HT-29 (cell line): ENCODE measurements at regions not wholly inside any gene's neighbourhood (a gene's known extent, or its start where the extent isn't known, plus 50 kb on each side); places are given as distances from the start of the nearest gene placed in this dataset.

ENCODE experiments used
- DNase-seq: peaks from one replicate; pipeline ENCODE4 v3.0.0-alpha.2; 2015; ENCODE audit warnings: low spot score

DNA sequence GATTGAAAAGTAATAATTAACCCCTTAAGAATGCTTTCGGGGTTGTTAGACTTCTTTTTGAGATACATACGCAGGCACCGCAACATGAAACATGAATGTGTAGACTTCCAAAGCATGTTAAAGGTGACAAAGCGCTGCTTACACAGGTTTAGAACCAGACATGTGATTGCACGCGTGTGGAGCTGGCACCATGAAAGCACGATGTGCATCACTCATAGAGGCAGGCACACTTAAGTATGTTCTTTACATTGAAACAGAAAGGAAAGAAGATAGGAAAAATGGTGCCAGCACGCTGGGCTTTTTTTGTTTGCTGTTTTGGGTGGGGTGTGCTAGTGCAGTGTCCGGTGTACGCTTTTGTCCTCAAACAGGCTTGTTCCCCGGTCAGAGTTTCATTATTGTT lies 83.6 kb upstream of the PPARA start:
- peak; percentile 74 for DNase-seq

DNA sequence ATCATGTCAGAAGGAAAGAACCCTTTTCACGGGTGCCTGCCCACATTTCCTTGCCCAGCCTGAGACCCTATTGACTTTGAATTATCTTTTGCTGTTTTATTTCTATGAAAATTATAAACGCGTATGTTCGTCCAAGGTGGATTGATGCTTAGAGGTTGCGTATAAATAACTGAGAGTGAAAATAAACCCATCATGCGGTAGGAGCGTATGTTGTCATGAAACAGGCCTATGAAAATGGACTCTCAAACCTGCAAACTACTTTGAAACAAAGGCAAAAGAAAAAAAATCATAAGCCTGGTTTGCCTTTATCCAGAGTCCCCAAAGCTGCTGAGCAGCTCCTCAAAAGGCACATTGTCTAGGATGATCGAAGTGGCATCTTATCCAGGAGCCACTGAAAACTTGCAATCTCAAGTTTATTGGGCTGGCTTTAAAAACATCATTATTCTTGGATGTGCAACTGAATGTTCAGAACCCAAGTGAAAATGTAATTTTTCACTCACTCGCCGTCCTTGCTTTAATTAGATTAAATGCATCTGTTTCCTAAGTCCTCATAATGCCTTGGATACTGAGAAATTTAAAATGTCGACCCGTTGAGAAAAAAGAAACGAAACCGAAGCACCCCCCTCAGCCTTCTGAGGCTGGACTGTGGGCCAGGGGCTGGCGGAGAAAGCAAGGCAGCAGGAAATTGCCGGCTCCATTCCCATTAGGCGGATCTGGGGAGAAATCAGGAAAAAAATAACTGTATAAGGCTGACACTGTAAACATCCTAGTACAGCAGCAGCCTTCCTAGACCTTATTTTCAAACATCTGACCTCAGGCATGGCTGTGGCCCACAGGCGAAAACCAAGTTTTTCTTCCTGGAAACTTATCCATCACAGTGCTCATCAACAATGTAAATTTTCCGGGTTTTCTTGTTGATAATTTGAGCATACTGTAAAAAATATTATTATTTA lies 82.9 kb upstream of the PPARA start:
- DNase-seq = peak; percentile 71

DNA sequence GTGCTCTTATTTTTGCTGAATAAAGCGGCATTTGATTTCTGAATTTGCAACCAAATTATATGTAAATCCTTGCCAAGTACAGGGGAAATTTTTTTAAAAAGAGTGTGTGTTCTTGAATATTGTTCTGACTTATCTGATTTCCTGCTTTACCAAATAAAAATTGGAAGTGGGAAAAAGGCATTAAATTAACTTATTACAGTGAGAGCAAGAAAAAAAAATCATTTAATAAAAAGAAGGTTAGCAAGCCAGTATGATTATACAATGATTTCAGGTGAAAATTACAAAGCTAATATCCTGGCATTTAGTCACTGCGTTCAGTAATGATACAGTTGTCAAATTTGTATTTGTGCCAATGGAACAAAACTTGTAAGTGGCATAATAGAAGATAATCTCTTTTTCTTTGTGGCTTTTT lies 82.1 kb upstream of the PPARA start:
- no peak for DNase-seq

DNA sequence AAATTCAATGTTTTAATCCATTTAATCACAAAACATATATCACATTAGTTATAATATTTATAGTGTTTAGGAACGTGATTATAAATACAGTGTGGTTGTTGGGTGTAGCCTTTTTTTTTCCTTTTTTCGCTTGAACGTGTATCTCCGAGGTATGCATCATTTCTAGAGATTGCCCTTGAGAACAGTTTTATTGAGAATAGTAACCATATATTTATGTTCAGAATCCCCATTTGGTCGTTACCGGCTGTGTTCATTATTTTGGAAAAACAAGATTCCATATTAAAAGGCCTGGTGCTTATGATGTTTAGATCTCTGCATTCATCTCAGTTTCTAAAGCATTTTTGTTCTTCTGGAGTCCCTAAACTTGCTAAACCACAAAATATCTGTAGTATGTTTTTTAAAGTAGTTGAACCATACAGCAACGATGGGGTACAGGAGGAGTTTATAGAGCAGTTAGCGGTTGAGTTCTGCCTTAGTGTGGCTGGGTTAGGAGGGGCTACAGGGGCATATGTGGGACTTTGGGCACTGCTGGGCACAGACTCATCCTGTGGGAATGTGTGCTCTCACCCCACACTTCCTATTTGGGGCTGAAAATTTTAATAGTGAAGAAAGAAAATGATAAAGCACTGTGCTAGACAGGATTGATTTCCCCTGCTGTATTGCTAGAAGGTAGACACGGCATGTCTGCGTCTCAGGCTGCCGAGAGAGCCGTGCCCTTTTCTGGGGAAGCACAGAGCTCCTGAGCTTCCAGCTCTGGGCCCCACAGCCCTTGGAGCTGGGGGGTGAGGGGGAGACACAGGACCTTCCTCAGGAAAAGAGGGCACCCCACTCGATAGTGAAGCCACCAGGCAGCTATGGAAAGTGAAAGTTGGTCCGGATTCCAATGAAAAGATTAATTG lies 81.5 kb upstream of the PPARA start:
- peak; percentile 69 for DNase-seq

DNA sequence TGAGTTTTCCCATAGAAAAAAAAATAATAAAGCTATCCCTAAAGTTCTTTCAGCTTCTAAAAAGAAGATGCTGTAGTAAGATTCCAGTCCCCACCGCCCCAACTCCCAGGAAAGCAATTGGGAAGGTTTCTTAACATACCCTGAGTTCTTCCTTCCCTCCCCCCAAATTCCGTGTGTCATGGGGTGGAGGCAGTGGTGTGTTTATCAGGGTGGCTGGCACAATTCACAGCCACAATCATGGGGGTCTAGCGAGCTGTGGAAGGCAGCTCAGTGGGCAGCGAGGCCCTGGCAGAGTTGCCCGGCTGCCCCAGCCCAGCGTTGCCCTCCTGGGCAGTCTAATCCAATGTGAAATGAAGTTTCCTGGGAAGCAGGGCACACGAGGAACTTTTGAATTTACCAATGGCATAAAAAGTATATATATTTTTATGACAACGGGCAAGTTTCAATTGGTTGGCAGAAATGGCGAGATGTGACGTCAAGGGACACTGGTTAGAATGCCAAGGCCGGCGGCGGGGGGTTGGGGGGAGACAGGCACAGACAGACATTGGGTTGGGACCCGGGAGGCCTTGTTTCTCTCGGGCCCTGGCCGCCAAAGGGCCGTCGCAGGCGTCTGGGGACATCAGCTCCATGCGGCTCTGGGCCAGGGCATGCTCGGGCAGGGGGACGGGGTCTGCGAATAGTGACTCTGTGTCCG lies 80.7 kb upstream of the PPARA start:
- peak; percentile 94 for DNase-seq

DNA sequence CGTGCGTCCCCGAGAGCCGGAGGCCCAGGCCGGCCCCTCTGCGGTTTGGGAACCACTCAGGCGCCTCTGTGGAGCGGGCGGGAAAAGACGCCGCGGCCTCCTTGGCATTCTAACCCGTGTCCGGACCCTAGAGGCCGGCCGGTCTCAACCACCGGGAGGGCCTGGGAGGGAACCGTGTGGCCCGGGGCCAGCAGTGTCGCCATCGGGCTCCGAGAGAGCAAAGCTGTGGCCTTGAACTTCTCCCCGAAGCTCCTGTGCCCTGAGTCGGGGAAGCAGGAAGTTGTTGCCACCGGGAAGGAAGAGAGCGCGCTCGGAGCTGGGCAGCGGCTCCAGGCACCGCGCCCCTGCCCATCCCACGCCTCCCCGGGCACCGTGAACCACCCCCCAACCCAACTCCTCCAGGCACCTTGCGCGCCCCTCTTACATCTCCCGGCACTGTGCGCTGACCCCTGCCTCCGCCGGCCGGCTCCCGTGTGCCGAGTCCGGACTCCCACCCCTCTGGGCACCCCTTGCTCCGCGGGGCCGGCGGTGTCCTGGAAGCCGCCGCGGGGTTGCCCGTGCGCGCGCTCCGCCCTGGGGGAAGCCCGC lies 80.0 kb upstream of the PPARA start:
- DNase-seq = peak; percentile 54

DNA sequence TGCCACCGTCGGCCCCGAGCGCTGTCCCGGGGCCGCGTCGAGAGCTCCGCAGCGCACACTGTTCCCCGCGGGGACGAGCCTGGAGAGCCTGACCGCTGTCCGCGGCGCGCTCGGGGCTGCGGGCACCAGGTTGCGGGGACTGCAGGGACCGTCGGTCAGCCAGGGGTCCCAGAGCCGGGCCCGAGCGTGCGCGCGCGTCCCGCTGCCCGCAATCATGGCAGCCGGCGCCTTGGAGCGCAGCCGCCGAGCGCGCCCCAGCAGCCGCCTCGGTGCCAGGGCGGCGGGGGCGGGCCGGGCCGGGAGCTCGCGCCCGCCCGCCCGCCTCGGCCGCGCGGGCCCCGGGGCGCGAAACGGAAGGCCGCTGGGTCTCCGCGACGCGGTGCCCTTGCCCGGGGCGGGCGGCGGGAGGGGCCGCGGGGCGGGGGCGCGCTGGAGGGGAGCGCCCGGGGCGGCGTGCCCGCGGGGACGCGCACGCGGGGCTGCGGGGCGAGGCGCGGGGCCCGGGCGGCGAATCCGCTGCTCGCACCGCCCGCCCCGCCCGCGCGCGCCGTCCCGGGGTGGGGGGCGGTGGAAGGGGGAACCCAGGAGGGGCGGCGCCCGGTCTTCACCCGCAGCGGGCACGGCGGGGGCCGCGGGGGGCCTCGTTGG lies 79.4 kb upstream of the PPARA start:
- DNase-seq = peak; percentile 51

DNA sequence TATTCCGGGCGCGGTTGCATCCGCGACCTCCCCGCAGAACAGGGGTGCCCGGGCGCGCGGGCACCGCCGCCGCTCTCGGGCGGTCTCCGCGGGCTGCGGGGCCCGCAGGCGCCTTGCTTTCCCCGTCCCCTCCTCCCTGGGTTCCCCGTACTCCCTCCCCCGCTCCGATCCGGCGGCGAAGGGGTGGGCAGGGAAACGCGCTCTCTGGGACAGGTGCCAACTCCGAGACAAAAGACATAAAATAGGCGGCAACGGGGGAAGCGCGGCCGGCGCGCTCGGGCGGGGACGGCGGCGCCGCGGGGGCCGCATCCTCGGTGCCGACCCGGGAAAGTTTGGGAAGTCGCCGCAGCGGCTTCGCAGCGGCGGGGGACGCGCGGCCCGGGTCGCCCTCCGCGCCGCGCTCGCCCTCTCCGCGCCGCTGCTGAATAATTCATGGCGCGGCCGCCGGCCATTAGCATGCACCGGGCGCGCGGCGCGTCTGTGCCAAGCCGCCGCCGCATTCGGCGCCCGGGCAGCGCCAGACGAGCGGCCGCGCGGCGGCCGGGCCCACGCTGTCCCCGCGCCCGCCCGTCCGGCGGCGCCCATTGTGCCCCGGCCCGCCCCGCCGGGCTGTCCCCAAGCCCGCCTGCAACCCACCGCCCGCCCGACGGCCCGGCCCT lies 78.7 kb upstream of the PPARA start:
- peak; percentile 85 for DNase-seq

DNA sequence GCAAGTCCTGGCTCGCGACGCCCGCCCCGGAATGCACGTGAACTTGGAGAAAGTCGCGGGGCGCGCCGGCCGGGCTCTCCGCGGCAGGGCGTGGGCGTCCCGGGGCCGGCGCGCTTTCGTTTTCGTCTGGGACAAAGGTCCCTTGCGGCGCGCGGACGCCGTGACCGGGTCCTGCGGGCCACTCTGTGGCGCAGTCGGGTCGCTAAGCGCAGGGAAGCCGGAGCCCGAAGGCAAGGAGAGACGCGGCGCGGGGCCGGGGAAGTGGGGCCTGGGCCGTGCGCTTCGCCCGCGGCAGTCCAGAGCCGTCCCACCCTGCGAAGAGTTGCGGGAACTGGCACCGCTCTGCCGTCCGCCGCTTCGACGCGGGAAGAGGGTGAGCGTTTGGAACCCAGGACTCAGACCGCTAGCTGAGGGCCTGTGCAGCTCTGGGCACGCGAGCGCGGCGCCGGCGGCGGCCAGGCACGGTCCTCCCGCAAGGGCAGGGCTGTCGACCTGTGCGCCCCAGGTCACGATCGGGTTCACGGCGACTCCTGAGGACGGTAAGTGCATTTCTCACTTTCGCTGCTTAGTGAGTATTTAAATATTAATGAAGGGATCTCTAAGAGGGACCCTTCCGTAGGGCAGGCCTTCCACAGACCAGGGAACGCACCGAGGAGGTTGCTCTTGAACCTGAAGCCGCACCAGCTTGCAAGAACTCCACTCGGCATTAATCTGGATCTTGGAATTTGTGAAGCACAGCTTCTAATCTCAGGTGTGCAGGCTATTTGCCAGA lies 78.0 kb upstream of the PPARA start:
- DNase-seq = peak; percentile 51

DNA sequence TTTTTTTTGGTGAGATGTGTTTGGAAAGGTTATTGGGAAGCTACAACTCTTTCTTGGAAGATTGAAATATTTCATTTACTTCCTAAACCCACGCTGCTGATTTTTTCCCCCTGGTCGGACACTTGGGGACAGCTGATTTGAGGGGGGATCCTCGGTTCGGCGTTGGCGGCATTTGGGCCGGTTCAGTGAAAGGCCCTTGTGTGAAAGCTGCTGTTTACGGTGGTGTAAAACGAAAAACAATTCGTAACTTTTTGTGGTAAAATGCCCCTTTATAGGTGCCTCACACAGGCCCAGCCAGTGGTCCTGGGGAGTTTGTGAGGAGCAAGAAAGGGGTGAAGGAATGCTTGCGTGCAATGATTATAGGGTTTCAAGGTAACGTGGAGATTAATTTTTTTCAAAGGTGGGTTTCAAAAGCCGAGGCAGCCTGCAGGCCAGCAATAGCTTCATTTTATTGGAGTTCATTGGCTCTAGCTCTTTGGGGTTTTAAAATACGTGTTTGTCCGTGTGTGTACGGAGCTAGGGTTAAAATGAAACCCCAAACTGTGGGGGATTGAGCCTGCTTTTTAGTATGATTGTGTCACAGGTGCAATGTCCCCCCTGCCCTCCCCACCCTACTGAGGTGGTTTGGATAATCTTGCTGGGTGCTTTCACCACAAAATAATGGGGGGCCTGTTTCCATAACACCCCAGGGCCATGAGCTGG lies 77.2 kb upstream of the PPARA start:
- peak; percentile 39 for DNase-seq

DNA sequence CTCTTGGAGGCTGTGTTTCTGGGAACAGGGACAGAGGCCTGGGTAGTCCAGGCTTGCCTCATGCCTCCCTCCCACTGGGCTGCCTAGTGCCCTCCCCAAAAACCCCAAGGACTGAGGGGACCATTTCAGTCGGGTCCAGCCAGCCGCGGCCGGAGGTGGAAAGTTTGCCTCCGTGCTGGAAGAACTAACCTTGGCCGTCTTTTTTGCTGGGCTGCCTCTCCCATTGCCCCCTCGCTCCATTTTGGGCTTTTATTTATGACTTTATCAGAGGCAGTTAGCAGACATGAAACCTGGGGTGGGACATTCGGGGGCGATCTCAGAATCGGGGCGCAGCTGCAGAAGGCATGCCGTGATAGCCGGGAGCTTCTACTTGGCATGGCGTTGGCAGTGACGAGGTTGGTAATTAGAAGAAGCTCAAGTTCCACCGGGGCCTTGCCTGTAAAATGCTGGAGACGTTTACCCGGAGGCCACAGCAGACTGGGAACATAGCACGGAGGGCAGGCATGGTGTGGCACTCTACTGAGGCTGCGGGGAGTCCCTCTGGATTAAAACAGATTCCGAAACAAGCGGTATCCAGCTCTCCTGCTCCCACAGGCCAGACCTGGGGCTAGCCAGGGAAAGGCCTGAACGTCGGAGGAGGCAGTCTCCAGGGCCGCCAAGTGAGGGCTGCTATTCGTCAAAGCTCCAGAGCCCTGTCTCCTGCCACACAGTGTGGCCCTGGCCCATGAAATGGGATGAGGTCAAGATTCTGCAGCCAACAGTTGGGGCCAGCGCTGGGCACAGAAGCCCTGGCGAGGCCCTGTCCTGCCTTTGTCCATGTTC lies 76.4 kb upstream of the PPARA start:
- peak; percentile 54 for DNase-seq

DNA sequence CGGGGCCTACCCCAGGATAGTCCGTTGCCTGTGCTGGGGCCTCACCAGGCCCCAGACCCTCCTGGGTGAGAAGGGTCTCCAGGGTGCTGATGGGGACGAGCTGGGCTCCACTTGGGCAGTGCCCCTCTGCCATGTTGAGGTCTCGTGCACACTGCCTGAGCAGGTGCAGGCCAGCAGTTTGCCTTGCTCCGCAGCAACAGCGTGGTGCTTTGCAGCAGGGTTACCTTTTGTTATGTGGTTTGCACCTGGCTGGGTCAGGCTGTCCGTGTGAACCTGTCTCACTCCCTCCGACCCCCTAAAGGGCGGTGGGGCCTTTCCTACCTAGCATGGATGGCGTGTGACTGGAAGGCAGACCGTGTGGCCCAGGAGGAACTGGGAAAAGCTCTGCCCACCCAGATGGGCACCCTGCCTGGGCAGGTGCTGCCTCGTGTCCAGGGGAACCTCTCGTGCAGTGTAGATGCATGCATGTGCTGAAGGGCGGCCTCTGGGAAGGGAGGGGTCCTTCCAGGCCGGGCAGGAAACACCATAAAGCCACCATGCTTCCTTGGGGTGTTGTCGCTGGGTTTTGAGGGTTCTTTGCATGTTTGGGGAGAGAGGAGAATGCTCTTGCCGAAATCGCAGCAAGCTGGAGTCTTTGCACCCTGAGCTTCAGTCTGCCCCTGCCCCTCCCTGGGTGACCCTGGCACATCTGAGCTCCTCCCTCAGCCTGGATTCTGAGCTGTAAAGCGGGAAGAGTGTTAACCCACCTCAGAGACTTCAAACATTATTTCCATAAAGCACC lies 75.4 kb upstream of the PPARA start:
- DNase-seq = no peak

DNA sequence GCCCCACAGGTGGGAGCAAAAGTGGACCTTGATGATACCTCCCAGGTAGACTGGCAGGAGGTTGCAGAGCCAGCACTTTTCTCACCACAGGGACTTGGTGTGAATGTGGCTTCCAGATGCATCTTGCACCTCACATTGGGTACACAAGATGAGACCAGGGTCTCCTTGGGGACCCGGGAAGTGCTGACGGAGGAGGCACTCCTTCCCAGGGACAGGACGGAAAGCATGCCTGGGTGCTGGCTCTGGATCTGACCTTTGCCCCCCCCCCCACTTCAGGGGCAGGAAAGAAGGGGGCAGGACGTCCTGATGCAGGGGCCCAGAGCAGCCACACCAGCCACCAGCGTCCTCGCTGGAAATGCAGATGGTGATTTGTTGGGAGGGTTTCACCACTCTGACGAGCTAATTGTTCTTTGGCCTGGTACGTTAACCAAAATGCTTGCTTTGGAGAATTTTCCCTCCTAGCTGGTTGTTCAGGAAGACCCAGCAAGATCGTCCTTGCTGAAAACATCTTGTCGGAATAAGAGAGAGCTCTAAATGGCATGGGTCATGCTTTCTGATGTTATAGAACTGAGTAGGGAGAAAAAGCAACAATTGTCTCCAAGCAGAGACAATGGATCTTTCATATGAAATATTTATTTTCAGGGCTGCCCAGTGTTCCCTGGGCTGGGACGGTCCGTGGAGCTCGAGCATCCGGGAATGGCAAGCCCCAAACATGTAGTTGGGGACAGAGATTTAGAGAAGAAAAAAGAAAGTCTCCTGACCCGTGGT lies 74.4 kb upstream of the PPARA start:
- no peak for DNase-seq

DNA sequence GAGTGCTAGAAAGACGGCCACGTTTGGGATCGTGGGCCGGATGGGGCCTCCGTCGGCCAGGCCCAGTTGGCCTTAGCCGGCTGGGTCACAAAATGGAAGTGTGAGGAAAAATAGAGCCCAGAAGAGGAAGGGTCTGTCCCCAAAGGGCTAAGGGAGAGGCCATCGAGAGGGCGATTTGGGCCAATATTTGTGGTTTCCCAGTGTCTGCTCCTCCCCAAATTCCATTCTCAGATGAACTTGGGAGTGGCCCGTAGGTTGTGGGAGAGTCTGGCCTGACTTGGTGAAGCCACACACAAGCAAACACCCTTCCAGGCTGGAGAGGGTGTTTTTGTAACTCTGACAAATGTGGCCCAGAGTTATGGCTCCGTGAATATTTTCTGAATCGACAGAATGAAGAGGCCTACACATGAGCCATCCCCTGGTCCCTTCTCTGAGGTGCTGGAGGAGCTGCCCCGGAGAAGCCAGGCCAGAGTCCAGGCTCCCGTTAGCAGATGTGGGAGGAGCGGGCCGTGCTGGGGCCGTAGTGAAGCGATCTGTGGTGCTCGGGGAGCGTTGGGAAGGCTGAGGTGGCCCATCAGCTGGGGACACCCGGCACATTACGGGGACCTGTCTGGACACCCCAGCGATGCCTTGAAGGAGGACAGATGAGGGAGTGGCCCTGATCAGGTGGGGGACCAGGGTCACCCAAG lies 73.5 kb upstream of the PPARA start:
- DNase-seq = no peak

DNA sequence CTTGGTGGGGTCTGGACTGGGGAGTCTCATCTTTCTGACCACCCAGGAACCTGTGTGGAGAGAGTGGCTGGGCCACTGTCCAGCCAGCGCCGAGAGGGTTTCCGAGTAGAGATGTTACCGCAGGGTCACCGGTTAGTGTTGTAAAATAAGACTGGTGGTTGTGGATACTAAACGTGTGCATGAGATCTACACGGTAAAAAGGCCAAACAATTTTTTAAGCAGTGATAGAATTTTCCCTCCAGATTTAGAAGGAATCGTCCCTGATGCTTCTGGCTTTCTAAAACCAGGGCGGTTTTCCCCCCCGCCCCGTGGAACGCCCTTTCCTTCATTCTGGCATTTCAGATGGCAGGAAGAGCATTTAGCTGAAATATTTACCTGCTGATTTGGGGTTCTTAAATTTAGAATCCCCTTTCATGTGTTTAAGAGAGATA lies 72.6 kb upstream of the PPARA start:
- DNase-seq = no peak
